ENCODE measurements at regions not wholly inside any gene's neighbourhood (a gene's known extent, or its start where the extent isn't known, plus 50 kb on each side); places are given as distances from the start of the nearest gene placed in this dataset.

GRCh38 chr7:25405736-25406135 is 177.4 kb upstream of the NPVF start:
- Histone ChIP-seq H3K36me3 (no peaks in the 10 kb centered on the region), H3K27ac (peak overlapping the region in 1 of 2 donors; percentile 29), H3K4me3 (no peak overlapping the region), H3K27me3 (no peaks in the 10 kb centered on the region), H3K9me3 (no peaks in the 10 kb centered on the region), H3K4me1 (peaks cover 0 to 10% (median 4%) of the 10 kb centered on the region in 4 donors)
- TF ChIP-seq CTCF (IDR thresholded peaks at IDR 0.05) = no peak
- intact Hi-C loops (cut with DNase I; ENCODE audit: low total_unique reads) = no loop called here
- DNase-seq = no peak

GRCh38 chr7:25407053-25407452 is 178.8 kb upstream of the NPVF start:
- H3K27me3 ChIP-seq = no peaks in the 10 kb centered on the region
- DNase-seq = no peak
- intact Hi-C loops (cut with DNase I; ENCODE audit: low total_unique reads) = no loop called here
- peaks cover 0 to 10% (median 4%) of the 10 kb centered on the region in 4 donors for H3K4me1 ChIP-seq
- H3K36me3 ChIP-seq = no peaks in the 10 kb centered on the region
- no peak for TF ChIP-seq CTCF (IDR thresholded peaks at IDR 0.05)
- H3K9me3 ChIP-seq = no peaks in the 10 kb centered on the region
- H3K27ac ChIP-seq = no peak overlapping the region
- no peak overlapping the region for H3K4me3 ChIP-seq

GRCh38 chr7:25408012-25408687 is 179.9 kb upstream of the NPVF start:
- H3K27me3 ChIP-seq = no peaks in the 10 kb centered on the region
- no peak for DNase-seq
- H3K36me3 ChIP-seq = no peaks in the 10 kb centered on the region
- no peak overlapping the region for H3K27ac ChIP-seq
- no peak overlapping the region for H3K4me3 ChIP-seq
- peaks cover 0 to 10% (median 4%) of the 10 kb centered on the region in 4 donors for H3K4me1 ChIP-seq
- intact Hi-C loops (cut with DNase I; ENCODE audit: low total_unique reads) = no loop called here
- TF ChIP-seq CTCF (IDR thresholded peaks at IDR 0.05) = no peak
- no peaks in the 10 kb centered on the region for H3K9me3 ChIP-seq

GRCh38 chr7:25408876-25409275 is 180.6 kb upstream of the NPVF start:
- DNase-seq = no peak
- Histone ChIP-seq H3K4me1 (peaks cover 0 to 10% (median 4%) of the 10 kb centered on the region in 4 donors), H3K27me3 (no peaks in the 10 kb centered on the region), H3K36me3 (no peaks in the 10 kb centered on the region), H3K9me3 (no peaks in the 10 kb centered on the region), H3K27ac (no peak overlapping the region), H3K4me3 (no peak overlapping the region)
- intact Hi-C loops (cut with DNase I; ENCODE audit: low total_unique reads) = no loop called here
- no peak for TF ChIP-seq CTCF (IDR thresholded peaks at IDR 0.05)

GRCh38 chr7:25409897-25410636 is 181.8 kb upstream of the NPVF start:
- H3K4me1 ChIP-seq = peaks cover 0 to 10% (median 4%) of the 10 kb centered on the region in 4 donors
- DNase-seq = no peak
- no peak overlapping the region for H3K27ac ChIP-seq
- intact Hi-C loops (cut with DNase I; ENCODE audit: low total_unique reads) = no loop called here
- no peak for TF ChIP-seq CTCF (IDR thresholded peaks at IDR 0.05)
- no peaks in the 10 kb centered on the region for H3K9me3 ChIP-seq
- no peaks in the 10 kb centered on the region for H3K27me3 ChIP-seq
- H3K36me3 ChIP-seq = no peaks in the 10 kb centered on the region
- no peak overlapping the region for H3K4me3 ChIP-seq
